ENCODE measurements at regions not wholly inside any gene's neighbourhood (a gene's known extent, or its start where the extent isn't known, plus 50 kb on each side); places are given as distances from the start of the nearest gene placed in this dataset.

- intact Hi-C loops (cut with micrococcal nuclease; ENCODE audit: unreplicated experiment) = no loop called here
- peak; percentile 60 for DNase-seq
- CTCF ChIA-PET = no interaction called here
- no peak overlapping the region for H3K27ac Mint-ChIP-seq (ENCODE audit: unreplicated experiment)
- H3K4me3 Mint-ChIP-seq (ENCODE audit: low read depth, unreplicated experiment) = no peak overlapping the region
- no peaks in the 10 kb centered on the region for H3K4me1 Mint-ChIP-seq (ENCODE audit: low read depth, unreplicated experiment)
- H3K27me3 Mint-ChIP-seq (ENCODE audit: unreplicated experiment) = peaks cover 80% of the 10 kb centered on the region
- peaks cover 2% of the 10 kb centered on the region for H3K9me3 Mint-ChIP-seq (ENCODE audit: low read depth, unreplicated experiment)
- H3K36me3 Mint-ChIP-seq (ENCODE audit: insufficient read depth, unreplicated experiment) = peaks cover 12% of the 10 kb centered on the region
- no TSS peak for BruUV-seq (replicated peaks)
- TF ChIP-seq CTCF (IDR thresholded peaks at IDR 0.05; ENCODE audit: unreplicated experiment) = no peak
Observed at GRCh38 chr20:63106108-63106764, 99.5 kb upstream of the BHLHE23 start.

- Mint-ChIP-seq H3K36me3 (ENCODE audit: insufficient read depth, unreplicated experiment) (peaks cover 12% of the 10 kb centered on the region), H3K27ac (ENCODE audit: unreplicated experiment) (no peak overlapping the region), H3K27me3 (ENCODE audit: unreplicated experiment) (peaks cover 72% of the 10 kb centered on the region), H3K4me1 (ENCODE audit: low read depth, unreplicated experiment) (no peaks in the 10 kb centered on the region), H3K4me3 (ENCODE audit: low read depth, unreplicated experiment) (no peak overlapping the region), H3K9me3 (ENCODE audit: low read depth, unreplicated experiment) (peaks cover 2% of the 10 kb centered on the region)
- intact Hi-C loops (cut with micrococcal nuclease; ENCODE audit: unreplicated experiment) = no loop called here
- DNase-seq = no peak
- CTCF ChIA-PET = no interaction called here
- no TSS peak for BruUV-seq (replicated peaks)
- no peak for TF ChIP-seq CTCF (IDR thresholded peaks at IDR 0.05; ENCODE audit: unreplicated experiment)
Observed at GRCh38 chr20:63105211-63106107, 98.7 kb upstream of the BHLHE23 start.

- no peak overlapping the region for H3K4me3 Mint-ChIP-seq (ENCODE audit: low read depth, unreplicated experiment)
- H3K27ac Mint-ChIP-seq (ENCODE audit: unreplicated experiment) = no peak overlapping the region
- intact Hi-C loops (cut with micrococcal nuclease; ENCODE audit: unreplicated experiment) = no loop called here
- H3K9me3 Mint-ChIP-seq (ENCODE audit: low read depth, unreplicated experiment) = no peaks in the 10 kb centered on the region
- H3K27me3 Mint-ChIP-seq (ENCODE audit: unreplicated experiment) = peaks cover 63% of the 10 kb centered on the region
- peaks cover 12% of the 10 kb centered on the region for H3K36me3 Mint-ChIP-seq (ENCODE audit: insufficient read depth, unreplicated experiment)
- no TSS peak for BruUV-seq (replicated peaks)
- TF ChIP-seq CTCF (IDR thresholded peaks at IDR 0.05; ENCODE audit: unreplicated experiment) = no peak
- H3K4me1 Mint-ChIP-seq (ENCODE audit: low read depth, unreplicated experiment) = no peaks in the 10 kb centered on the region
- CTCF ChIA-PET = interaction anchor here (0.7 kb wide), 1 partner anchor 205 kb away, joined by 6 read pairs; no protein-coding TSS in a partner anchor
- no peak for DNase-seq
Observed at GRCh38 chr20:63104312-63105181, 97.8 kb upstream of the BHLHE23 start.

All from Calu3 (cell line).